ENCODE measurements at regions not wholly inside any gene's neighbourhood (a gene's known extent, or its start where the extent isn't known, plus 50 kb on each side); places are given as distances from the start of the nearest gene placed in this dataset.

GRCh38 chr1:239225396-239225795, 161.0 kb upstream of the CHRM3 start:
- DNase-seq (ENCODE audit: low read depth): no peak
- TF ChIP-seq CTCF (IDR thresholded peaks at IDR 0.05; ENCODE audit: low read depth, low read length, missing control alignments): no peak
- H3K4me3 ChIP-seq (ENCODE audit: low read depth, low read length): no peak overlapping the region

GRCh38 chr1:239224100-239224499, 162.3 kb upstream of the CHRM3 start:
- no peak overlapping the region for H3K4me3 ChIP-seq (ENCODE audit: low read depth, low read length)
- TF ChIP-seq CTCF (IDR thresholded peaks at IDR 0.05; ENCODE audit: low read depth, low read length, missing control alignments): no peak
- no peak for DNase-seq (ENCODE audit: low read depth)

- DNase-seq (ENCODE audit: low read depth): no peak
- no peak overlapping the region for H3K4me3 ChIP-seq (ENCODE audit: low read depth, low read length)
- TF ChIP-seq CTCF (IDR thresholded peaks at IDR 0.05; ENCODE audit: low read depth, low read length, missing control alignments): no peak
Measured at GRCh38 chr1:239222999-239223398, 163.4 kb upstream of the CHRM3 start.

GRCh38 chr1:239221656-239222055, 164.7 kb upstream of the CHRM3 start:
- H3K4me3 ChIP-seq (ENCODE audit: low read depth, low read length): no peak overlapping the region
- TF ChIP-seq CTCF (IDR thresholded peaks at IDR 0.05; ENCODE audit: low read depth, low read length, missing control alignments): no peak

GRCh38 chr1:239219679-239220078, 166.7 kb upstream of the CHRM3 start:
- H3K4me3 ChIP-seq (ENCODE audit: low read depth, low read length): no peak overlapping the region
- no peak for DNase-seq (ENCODE audit: low read depth)
- TF ChIP-seq CTCF (IDR thresholded peaks at IDR 0.05; ENCODE audit: low read depth, low read length, missing control alignments): no peak

More at GRCh38 chr1:239221656-239222055, 164.7 kb upstream of the CHRM3 start:
- DNase-seq (ENCODE audit: low read depth): no peak

- no peak for DNase-seq (ENCODE audit: low read depth)
- TF ChIP-seq CTCF (IDR thresholded peaks at IDR 0.05; ENCODE audit: low read depth, low read length, missing control alignments): no peak
Measured at GRCh38 chr1:239218301-239218700, 168.1 kb upstream of the CHRM3 start.

GRCh38 chr1:239212811-239213220, 173.6 kb upstream of the CHRM3 start:
- TF ChIP-seq CTCF (IDR thresholded peaks at IDR 0.05; ENCODE audit: low read depth, low read length, missing control alignments): no peak
- no peak for DNase-seq (ENCODE audit: low read depth)

More at GRCh38 chr1:239218301-239218700, 168.1 kb upstream of the CHRM3 start:
- no peak overlapping the region for H3K4me3 ChIP-seq (ENCODE audit: low read depth, low read length)

More at GRCh38 chr1:239212811-239213220, 173.6 kb upstream of the CHRM3 start:
- no peak overlapping the region for H3K4me3 ChIP-seq (ENCODE audit: low read depth, low read length)
